22Rv1 (cell line): ENCODE measurements at regions not wholly inside any gene's neighbourhood (a gene's known extent, or its start where the extent isn't known, plus 50 kb on each side); places are given as distances from the start of the nearest gene placed in this dataset.

Source experiments
- H3K27ac ChIP-seq: fragments of 450-650 bp; 2 replicates; pipeline ENCODE4 v1.5.1; 2017
- ZFX ChIP-seq: fragments of 450-650 bp; IDR thresholded peaks from 2 replicates; pipeline ENCODE4 v1.6.1; 2017; ENCODE audit warnings: antibody characterized with exemption, borderline replicate concordance
- TF ChIP-seq, protein P1 (sequence below): fragments of 450-650 bp; IDR thresholded peaks from 2 replicates; pipeline ENCODE4 v1.5.1; 2017; ENCODE audit warnings: mild to moderate bottlenecking

DNA sequence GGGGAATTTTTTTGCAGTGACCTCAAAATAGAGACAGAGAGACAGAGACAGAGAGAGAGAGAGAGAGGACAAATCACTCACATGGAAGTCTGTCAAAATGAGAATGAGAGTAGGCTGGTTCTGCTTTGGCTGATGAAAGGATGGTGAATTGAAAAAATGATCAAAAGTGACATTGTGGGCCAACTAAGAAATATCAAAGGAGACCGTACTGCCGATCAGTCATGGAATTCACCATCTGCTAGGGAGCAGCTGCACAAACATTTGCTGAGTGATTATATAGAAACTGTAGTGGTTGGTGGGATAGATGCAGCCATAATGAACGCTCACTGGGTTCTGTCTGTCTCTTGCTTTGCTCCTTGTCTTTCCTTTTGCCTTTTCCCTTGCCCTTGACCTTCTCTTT, 476.6 kb upstream of the SGCD start:
- no peak overlapping the region for H3K27ac ChIP-seq
- no peak for TF ChIP-seq ZFX
- TF ChIP-seq, protein P1, sequence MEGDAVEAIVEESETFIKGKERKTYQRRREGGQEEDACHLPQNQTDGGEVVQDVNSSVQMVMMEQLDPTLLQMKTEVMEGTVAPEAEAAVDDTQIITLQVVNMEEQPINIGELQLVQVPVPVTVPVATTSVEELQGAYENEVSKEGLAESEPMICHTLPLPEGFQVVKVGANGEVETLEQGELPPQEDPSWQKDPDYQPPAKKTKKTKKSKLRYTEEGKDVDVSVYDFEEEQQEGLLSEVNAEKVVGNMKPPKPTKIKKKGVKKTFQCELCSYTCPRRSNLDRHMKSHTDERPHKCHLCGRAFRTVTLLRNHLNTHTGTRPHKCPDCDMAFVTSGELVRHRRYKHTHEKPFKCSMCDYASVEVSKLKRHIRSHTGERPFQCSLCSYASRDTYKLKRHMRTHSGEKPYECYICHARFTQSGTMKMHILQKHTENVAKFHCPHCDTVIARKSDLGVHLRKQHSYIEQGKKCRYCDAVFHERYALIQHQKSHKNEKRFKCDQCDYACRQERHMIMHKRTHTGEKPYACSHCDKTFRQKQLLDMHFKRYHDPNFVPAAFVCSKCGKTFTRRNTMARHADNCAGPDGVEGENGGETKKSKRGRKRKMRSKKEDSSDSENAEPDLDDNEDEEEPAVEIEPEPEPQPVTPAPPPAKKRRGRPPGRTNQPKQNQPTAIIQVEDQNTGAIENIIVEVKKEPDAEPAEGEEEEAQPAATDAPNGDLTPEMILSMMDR, result no peak

DNA sequence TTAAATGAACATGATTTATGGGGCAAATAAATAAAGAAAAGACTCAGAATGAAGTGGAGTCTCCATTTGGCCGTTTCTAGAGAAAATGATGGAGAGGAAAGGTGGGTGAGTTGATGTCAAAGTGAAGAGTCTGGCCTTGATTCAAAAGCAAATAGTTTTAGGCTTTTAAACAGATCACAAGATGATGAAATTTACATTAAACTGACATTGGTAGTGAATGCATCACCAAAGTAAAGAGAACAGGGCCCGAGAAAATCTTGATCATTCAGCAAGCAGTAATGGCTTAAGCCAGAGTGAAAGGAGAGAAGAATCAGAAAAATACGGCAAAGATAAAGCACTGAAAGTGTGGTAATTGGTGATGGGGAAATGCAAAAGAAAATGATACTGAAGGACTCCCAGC, 460.0 kb upstream of the SGCD start:
- no peak for TF ChIP-seq ZFX
- TF ChIP-seq, protein P1, result no peak
- no peak overlapping the region for H3K27ac ChIP-seq

DNA sequence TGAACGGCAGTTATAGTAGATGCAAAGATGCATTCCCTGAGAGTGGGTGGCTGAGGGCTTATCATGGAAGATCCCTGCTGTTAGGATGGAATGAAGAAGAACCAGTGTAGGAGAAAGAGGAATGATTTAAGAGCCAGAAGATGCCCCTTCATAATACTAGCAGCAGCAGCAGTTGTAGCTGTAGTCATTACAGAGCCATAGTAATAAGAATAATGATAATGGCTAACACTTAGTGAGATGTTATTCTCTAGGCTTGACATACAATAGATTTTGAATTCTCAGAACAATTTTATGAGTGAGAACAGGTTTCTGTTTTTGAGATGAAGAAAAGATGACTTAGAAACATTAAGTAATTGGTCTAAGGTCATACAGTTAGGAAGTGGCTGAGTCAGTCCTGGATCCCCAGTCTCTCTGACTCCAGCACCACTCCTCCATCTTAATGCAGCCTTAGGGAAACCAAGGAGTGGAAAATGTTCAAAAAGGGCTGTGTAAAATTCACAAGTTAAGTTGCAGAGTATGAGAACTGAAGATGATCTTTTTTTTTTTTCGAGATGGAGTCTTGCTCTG, 459.4 kb upstream of the SGCD start:
- no peak for TF ChIP-seq ZFX
- TF ChIP-seq, protein P1, result no peak

DNA sequence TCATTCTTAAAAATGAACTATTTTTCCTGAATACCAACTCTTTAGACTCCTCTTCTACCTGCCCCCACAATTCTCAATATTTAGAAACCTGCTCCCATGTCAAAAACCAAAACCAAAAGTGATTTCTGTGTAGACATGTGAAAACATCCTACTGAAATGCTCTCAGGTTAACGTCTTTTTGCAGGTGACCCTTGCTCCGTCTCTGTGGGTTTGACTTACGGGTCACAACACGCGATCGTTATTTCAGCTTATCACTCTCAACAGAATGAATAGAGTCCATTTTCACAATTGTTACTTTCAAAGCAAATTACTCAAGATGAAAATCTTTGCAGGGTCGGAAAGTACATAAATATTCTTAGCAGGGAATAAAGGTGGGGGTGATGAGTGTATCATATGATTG, 456.3 kb upstream of the SGCD start:
- TF ChIP-seq, protein P1, result no peak
- no peak for TF ChIP-seq ZFX
- no peak overlapping the region for H3K27ac ChIP-seq

More for the DNA sequence above, 459.4 kb upstream of the SGCD start:
- no peak overlapping the region for H3K27ac ChIP-seq

DNA sequence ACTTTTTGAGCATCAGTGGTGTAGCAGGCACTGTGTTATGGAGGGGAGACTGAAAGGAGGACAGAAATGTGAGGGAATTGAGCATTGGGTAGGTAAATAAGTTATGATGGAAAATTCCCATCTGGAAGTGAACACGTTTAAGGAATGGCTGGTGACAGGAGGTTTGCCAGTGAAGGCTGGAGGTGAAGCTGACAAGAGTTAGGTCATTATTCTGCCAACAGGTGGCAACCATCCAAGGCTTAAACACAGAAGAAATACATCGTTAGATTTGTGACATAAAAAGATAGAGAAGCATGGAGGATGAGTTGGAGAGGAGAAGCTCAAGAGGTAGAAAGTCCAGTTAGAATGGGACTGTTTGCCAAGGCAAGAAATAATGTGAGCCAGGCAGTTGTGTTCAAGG, 455.3 kb upstream of the SGCD start:
- TF ChIP-seq, protein P1, result no peak
- no peak for TF ChIP-seq ZFX

DNA sequence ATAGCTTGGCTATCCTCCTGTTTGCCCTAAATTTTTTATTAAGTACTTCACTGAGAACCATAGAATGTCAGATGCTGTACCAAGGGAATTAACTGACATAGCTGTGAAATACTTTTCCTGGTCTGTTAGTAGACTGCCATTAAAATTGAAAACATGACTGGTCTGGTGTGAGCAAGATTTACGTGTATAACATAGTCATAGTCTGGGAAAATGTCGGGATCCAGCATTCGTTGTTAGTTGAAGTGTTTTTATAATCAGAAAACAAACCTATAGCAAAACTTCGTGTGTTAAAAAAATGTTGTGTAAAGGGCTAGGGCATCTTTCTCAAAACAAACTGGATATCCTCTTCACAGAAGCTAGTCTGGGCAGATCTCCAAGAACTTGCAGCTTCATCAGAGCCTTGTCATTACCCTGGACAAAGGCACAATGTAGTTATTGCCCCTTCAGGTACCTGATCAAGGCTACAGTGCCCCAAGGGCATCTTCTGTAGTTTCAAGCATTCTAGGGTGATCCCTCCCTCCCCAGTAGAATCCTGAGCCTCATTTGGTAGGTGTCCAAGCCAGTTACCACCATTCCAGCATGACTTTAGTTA, 454.2 kb upstream of the SGCD start:
- no peak for TF ChIP-seq ZFX
- TF ChIP-seq, protein P1, result no peak
- no peak overlapping the region for H3K27ac ChIP-seq

More for the DNA sequence above, 455.3 kb upstream of the SGCD start:
- H3K27ac ChIP-seq, result no peak overlapping the region

DNA sequence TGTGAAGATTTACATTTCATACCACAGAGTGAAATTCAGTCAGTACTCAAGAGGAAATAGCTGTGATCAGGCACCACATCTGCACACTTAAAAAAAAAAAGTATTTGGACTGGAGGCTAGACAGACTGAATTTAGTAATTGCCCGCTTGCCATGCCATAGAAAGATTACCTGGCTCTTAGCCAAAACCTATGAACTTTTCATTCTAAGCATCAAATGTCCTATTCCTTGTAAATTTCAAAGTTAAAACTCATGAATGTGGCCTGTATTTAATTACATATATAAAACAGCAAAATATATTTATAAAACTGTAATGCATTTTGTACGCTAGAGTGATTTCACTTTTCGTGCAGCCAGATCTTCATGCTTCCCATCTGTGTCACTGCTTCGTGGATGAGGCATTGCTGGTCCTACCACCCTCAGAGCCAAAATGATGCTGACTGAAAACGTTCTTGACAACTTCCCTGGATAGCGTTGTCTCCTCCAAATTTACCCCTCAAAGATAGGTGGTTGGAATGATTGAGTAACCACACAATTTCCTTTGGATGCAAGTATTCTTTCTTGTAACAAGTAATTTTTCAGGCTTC, 447.9 kb upstream of the SGCD start:
- TF ChIP-seq, protein P1, result no peak
- TF ChIP-seq ZFX, result no peak

More for the DNA sequence above, 447.9 kb upstream of the SGCD start:
- H3K27ac ChIP-seq, result no peak overlapping the region
